H9 (cell line): ENCODE measurements at regions not wholly inside any gene's neighbourhood (a gene's known extent, or its start where the extent isn't known, plus 50 kb on each side); places are given as distances from the start of the nearest gene placed in this dataset.

Source experiments
- DNase-seq: peaks from one replicate; pipeline ENCODE4 v3.0.0-alpha.2; 2017
- H2AFZ ChIP-seq: one replicate; pipeline ENCODE4 v1.6.1; 2013; ENCODE audit warnings: mild to moderate bottlenecking, low read length, control low read depth, moderate library complexity
- H2AK5ac ChIP-seq: 2 replicates; pipeline ENCODE4 v1.6.1; 2013; ENCODE audit warnings: low read length, control low read depth, mixed read lengths; ENCODE audit not compliant: insufficient read length
- H2BK120ac ChIP-seq: one replicate; pipeline ENCODE4 v1.6.1; 2013; ENCODE audit warnings: low read depth, mild to moderate bottlenecking, low read length, control low read depth, inconsistent platforms; ENCODE audit not compliant: poor library complexity, severe bottlenecking
- H2BK12ac ChIP-seq: 2 replicates; pipeline ENCODE4 v1.6.1; 2013; ENCODE audit warnings: low read length, control low read depth, mixed read lengths, low read depth; ENCODE audit not compliant: insufficient read length
- H2BK15ac ChIP-seq: 2 replicates; pipeline ENCODE4 v1.6.1; 2013; ENCODE audit warnings: low read depth, low read length, control low read depth
- H2BK20ac ChIP-seq: one replicate; pipeline ENCODE4 v1.6.1; 2013; ENCODE audit warnings: low read depth, mild to moderate bottlenecking, low read length, control low read depth, inconsistent platforms; ENCODE audit not compliant: poor library complexity, severe bottlenecking
- H2BK5ac ChIP-seq: 2 replicates; pipeline ENCODE4 v1.6.1; 2013; ENCODE audit warnings: low read length, control low read depth, mixed read lengths; ENCODE audit not compliant: insufficient read length
- H3K14ac ChIP-seq: 2 replicates; pipeline ENCODE4 v1.6.1; 2013; ENCODE audit warnings: low read length, control low read depth; ENCODE audit not compliant: insufficient read depth
- H3K18ac ChIP-seq: 2 replicates; pipeline ENCODE4 v1.6.1; 2013; ENCODE audit warnings: low read depth, mild to moderate bottlenecking, mixed read lengths, low read length, control low read depth; ENCODE audit not compliant: insufficient read length
- H3K23ac ChIP-seq: 2 replicates; pipeline ENCODE4 v1.6.1; 2013; ENCODE audit warnings: low read length, control low read depth, mixed read lengths, low read depth; ENCODE audit not compliant: insufficient read length
- H3K23me2 ChIP-seq: 2 replicates; pipeline ENCODE4 v1.6.1; 2013; ENCODE audit warnings: low read depth, mild to moderate bottlenecking, mixed read lengths, low read length, control low read depth; ENCODE audit not compliant: insufficient read length, poor library complexity, severe bottlenecking
- H3K27ac ChIP-seq: 2 replicates; pipeline ENCODE4 v1.5.1; 2013; ENCODE audit warnings: low read length, control low read depth, mixed read lengths, low read depth; ENCODE audit not compliant: insufficient read length
- H3K27me3 ChIP-seq: 2 replicates; pipeline ENCODE4 v1.6.1; 2013; ENCODE audit warnings: low read length, control low read depth, inconsistent platforms; ENCODE audit not compliant: insufficient read depth
- H3K4ac ChIP-seq: 2 replicates; pipeline ENCODE4 v1.6.1; 2013; ENCODE audit warnings: low read depth, mild to moderate bottlenecking, control low read depth, inconsistent platforms, low read length, moderate library complexity
- H3K4me1 ChIP-seq: 2 replicates; pipeline ENCODE4 v1.6.1; 2013; ENCODE audit warnings: low read length, control low read depth, inconsistent platforms; ENCODE audit not compliant: insufficient read depth
- H3K4me2 ChIP-seq: 2 replicates; pipeline ENCODE4 v1.6.1; 2013; ENCODE audit warnings: low read length, control low read depth, mixed read lengths; ENCODE audit not compliant: insufficient read length, insufficient read depth
- H3K56ac ChIP-seq: 2 replicates; pipeline ENCODE4 v1.6.1; 2013; ENCODE audit warnings: low read depth, mild to moderate bottlenecking, mixed read lengths, low read length, control low read depth; ENCODE audit not compliant: insufficient read length
- H3K79me1 ChIP-seq: 2 replicates; pipeline ENCODE4 v1.6.1; 2013; ENCODE audit warnings: low read depth, mild to moderate bottlenecking, moderate library complexity, low read length, control low read depth, inconsistent platforms; ENCODE audit not compliant: insufficient read depth, poor library complexity, severe bottlenecking
- H3K79me2 ChIP-seq: 2 replicates; pipeline ENCODE4 v1.6.1; 2013; ENCODE audit warnings: low read length, control low read depth, inconsistent platforms; ENCODE audit not compliant: insufficient read depth
- H3K9ac ChIP-seq: 2 replicates; pipeline ENCODE4 v1.6.1; 2013; ENCODE audit warnings: low read length, control low read depth, mixed read lengths; ENCODE audit not compliant: insufficient read length; ENCODE audit errors: extremely low read depth
- H3K9me3 ChIP-seq: one replicate; pipeline ENCODE4 v1.6.1; 2013; ENCODE audit warnings: low read depth, low read length, inconsistent platforms; ENCODE audit not compliant: control insufficient read depth
- H3T11ph ChIP-seq: one replicate; pipeline ENCODE4 v1.6.1; 2013; ENCODE audit warnings: mild to moderate bottlenecking, low read length, control low read depth, inconsistent platforms
- H4K20me1 ChIP-seq: one replicate; pipeline ENCODE4 v1.6.1; 2013; ENCODE audit not compliant: control insufficient read depth, insufficient read length, insufficient read depth
- H4K5ac ChIP-seq: 2 replicates; pipeline ENCODE4 v1.6.1; 2013; ENCODE audit warnings: low read depth, mild to moderate bottlenecking, mixed read lengths, low read length, control low read depth; ENCODE audit not compliant: insufficient read length
- H4K8ac ChIP-seq: replicated peaks from 2 replicates; pipeline ENCODE4 v1.6.1; 2013; ENCODE audit warnings: low read length, control low read depth, mixed read lengths, low read depth; ENCODE audit not compliant: insufficient read length
- H4K91ac ChIP-seq: 2 replicates; pipeline ENCODE4 v1.6.1; 2013; ENCODE audit warnings: low read depth, mild to moderate bottlenecking, moderate library complexity, mixed read lengths, low read length, control low read depth; ENCODE audit not compliant: insufficient read length
- H3K27ac Mint-ChIP-seq, 3 experiments: 2 replicates in 2 of 3; 3 replicates in 1 of 3; pipeline ENCODE4 v1.8.0; 2020 to 2021; ENCODE audit warnings: mixed read lengths in 3 of 3, mild to moderate bottlenecking in 1 of 3, moderate library complexity in 1 of 3
- H3K27me3 Mint-ChIP-seq: 2 replicates; pipeline ENCODE4 v1.8.0; 2021; ENCODE audit warnings: low read depth, mild to moderate bottlenecking, moderate library complexity, mixed read lengths
- H3K36me3 Mint-ChIP-seq, 3 experiments: 2 replicates in 2 of 3; 3 replicates in 1 of 3; pipeline ENCODE4 v1.8.0; 2020 to 2021; ENCODE audit warnings: low read depth in 3 of 3, mixed read lengths in 3 of 3; ENCODE audit not compliant: insufficient read depth in 1 of 3
- H3K4me1 Mint-ChIP-seq, 2 experiments: 2 replicates each; pipeline ENCODE4 v1.8.0; 2020; ENCODE audit warnings: mixed read lengths in 2 of 2
- H3K4me3 Mint-ChIP-seq, 2 experiments: 2 replicates in 1 of 2; 3 replicates in 1 of 2; pipeline ENCODE4 v1.8.0; 2020 to 2021; ENCODE audit warnings: mild to moderate bottlenecking in 2 of 2, mixed read lengths in 2 of 2, moderate library complexity in 1 of 2
- H3K9me3 Mint-ChIP-seq, 2 experiments: 2 replicates in 1 of 2; 3 replicates in 1 of 2; pipeline ENCODE4 v1.8.0; 2020; ENCODE audit warnings: mild to moderate bottlenecking in 2 of 2, mixed read lengths in 2 of 2, moderate library complexity in 1 of 2
- CTCF ChIP-seq: fragments of 200-600 bp; sonication (generic); conservative IDR thresholded peaks from 3 replicates; pipeline ENCODE4 v1.8.0; 2021; ENCODE audit warnings: antibody characterized with exemption, mild to moderate bottlenecking
- WGBS: extraction: QIAGEN DNeasy Blood & Tissue Kit; methylation state at CpG from one replicate; pipeline ENCODE4 v1.1.7; 2013; ENCODE audit warnings: missing lambda C conversion rate, low lambda C conversion rate, mixed read lengths; ENCODE audit not compliant: insufficient read length; ENCODE audit errors: extremely low coverage; 5-methylcytosine and 5-hydroxymethylcytosine counted together

- no peak overlapping the region for H3K27ac ChIP-seq
- no peak overlapping the region for H3T11ph ChIP-seq
- H3K4me1 ChIP-seq: no peaks in the 10 kb centered on the region
- Mint-ChIP-seq H3K4me1 (peaks cover 0 to 3% of the 10 kb centered on the region in 2 experiments; a peak in 2 of 4 replicates), H3K27me3 (no peaks in the 10 kb centered on the region), H3K9me3 (no peaks in the 10 kb centered on the region; a peak in 1 of 5 replicates), H3K27ac (no peak overlapping the region), H3K4me3 (no peak overlapping the region), H3K36me3 (peaks cover 0 to 6% (median 0%) of the 10 kb centered on the region in 3 experiments; a peak in 1 of 7 replicates)
- no peak overlapping the region for H4K91ac ChIP-seq
- H3K4ac ChIP-seq: no peak overlapping the region
- TF ChIP-seq CTCF: no peak
- H3K79me2 ChIP-seq: no peaks in the 10 kb centered on the region
- WGBS: no CpG with 5 or more reads among the region's 2 CpGs
- H2AFZ ChIP-seq: no peak overlapping the region
- H3K79me1 ChIP-seq: no peaks in the 10 kb centered on the region
- no peaks in the 10 kb centered on the region for H3K23me2 ChIP-seq
- H3K23ac ChIP-seq: no peak overlapping the region
- no peak overlapping the region for H2AK5ac ChIP-seq
- no peak overlapping the region for H3K4me2 ChIP-seq
- no peak for DNase-seq
- no peak overlapping the region for H3K9ac ChIP-seq
- H4K8ac ChIP-seq: no peak overlapping the region
- no peak overlapping the region for H2BK12ac ChIP-seq
- H3K27me3 ChIP-seq: no peaks in the 10 kb centered on the region
- no peak overlapping the region for H4K5ac ChIP-seq
- no peak overlapping the region for H3K18ac ChIP-seq
- no peak overlapping the region for H2BK120ac ChIP-seq
- no peak overlapping the region for H2BK5ac ChIP-seq
- no peak overlapping the region for H3K56ac ChIP-seq
- no peak overlapping the region for H2BK15ac ChIP-seq
- no peak overlapping the region for H3K14ac ChIP-seq
- no peak overlapping the region for H2BK20ac ChIP-seq
- H3K9me3 ChIP-seq: no peaks in the 10 kb centered on the region
- H4K20me1 ChIP-seq: no peaks in the 10 kb centered on the region
These were observed 285.6 kb upstream of the B3GALT2 start for GRCh38 chr1:193471981-193472380.
